Stomach (tissue), 4 donors: ENCODE measurements at regions not wholly inside any gene's neighbourhood (a gene's known extent, or its start where the extent isn't known, plus 50 kb on each side); places are given as distances from the start of the nearest gene placed in this dataset.

Experiments
- EP300 ChIP-seq: sonication (generic); formaldehyde crosslinking; IDR thresholded peaks from one replicate; pipeline ENCODE4 v1.6.1; 2017; ENCODE audit warnings: antibody characterized with exemption
- POLR2A ChIP-seq, 4 donors: fragments of 450-650 bp; IDR thresholded peaks; one replicate each; pipeline ENCODE4 v1.6.1; 2016; ENCODE audit warnings: antibody characterized with exemption in 4 of 4, control low read depth in 2 of 4, mild to moderate bottlenecking in 1 of 4, moderate library complexity in 1 of 4
- POLR2AphosphoS5 ChIP-seq, 3 donors: sonication (generic); formaldehyde crosslinking; IDR thresholded peaks; one replicate each; pipeline ENCODE4 v1.6.1; 2016; ENCODE audit warnings: antibody characterized with exemption in 3 of 3
- TF ChIP-seq, protein P1 (sequence below), 7 experiments: fragments of 450-650 bp in 4 of 7; fragments of 200-600 bp in 3 of 7; sonication (generic) in 3 of 7; IDR thresholded peaks; one replicate each; pipeline ENCODE4 v1.5.1; 2016 to 2019; ENCODE audit warnings: antibody characterized with exemption in 7 of 7, control low read depth in 2 of 7, mild to moderate bottlenecking in 1 of 7

DNA sequence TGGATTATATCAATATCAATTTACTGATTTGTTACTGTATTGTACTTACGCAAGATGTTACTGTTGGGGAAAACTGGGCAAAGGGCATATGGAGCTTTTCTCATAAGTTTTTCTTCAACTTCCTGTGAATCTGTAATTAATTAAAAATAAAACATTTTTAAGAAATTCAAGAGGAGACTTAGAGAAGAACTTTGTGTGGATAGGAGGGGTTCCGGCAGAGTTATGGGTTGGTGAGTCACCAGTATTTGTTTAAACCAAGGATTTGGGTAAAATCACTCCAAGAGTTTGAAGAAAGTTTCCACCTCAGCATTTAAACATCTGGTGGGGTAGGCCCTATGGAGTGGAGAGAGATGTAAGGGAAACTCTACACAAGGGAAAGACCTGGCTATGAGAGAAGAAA lies 379.6 kb downstream of the TSHZ3 start:
- TF ChIP-seq, protein P1, sequence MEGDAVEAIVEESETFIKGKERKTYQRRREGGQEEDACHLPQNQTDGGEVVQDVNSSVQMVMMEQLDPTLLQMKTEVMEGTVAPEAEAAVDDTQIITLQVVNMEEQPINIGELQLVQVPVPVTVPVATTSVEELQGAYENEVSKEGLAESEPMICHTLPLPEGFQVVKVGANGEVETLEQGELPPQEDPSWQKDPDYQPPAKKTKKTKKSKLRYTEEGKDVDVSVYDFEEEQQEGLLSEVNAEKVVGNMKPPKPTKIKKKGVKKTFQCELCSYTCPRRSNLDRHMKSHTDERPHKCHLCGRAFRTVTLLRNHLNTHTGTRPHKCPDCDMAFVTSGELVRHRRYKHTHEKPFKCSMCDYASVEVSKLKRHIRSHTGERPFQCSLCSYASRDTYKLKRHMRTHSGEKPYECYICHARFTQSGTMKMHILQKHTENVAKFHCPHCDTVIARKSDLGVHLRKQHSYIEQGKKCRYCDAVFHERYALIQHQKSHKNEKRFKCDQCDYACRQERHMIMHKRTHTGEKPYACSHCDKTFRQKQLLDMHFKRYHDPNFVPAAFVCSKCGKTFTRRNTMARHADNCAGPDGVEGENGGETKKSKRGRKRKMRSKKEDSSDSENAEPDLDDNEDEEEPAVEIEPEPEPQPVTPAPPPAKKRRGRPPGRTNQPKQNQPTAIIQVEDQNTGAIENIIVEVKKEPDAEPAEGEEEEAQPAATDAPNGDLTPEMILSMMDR (IDR thresholded peaks at IDR 0.05), result no peak
- TF ChIP-seq POLR2A (IDR thresholded peaks at IDR 0.05), result no peak
- TF ChIP-seq POLR2AphosphoS5 (IDR thresholded peaks at IDR 0.05), result no peak
- TF ChIP-seq EP300, result no peak
